SK-N-SH (cell line): ENCODE measurements at regions not wholly inside any gene's neighbourhood (a gene's known extent, or its start where the extent isn't known, plus 50 kb on each side); places are given as distances from the start of the nearest gene placed in this dataset.

Experiments used
- CTCF ChIA-PET: fragments of 300-600, 350-600 bp; formaldehyde crosslinking; extraction: SDS; loops from one replicate; lab custom pipeline; 2021; lab: Yijun Ruan, JAX
- POLR2A ChIA-PET: fragments of 350-600 bp; sonication (Branson Sonifier 250); formaldehyde crosslinking; extraction: SDS; loops from one replicate; lab custom pipeline; 2020; ENCODE audit warnings: antibody characterized with exemption, inconsistent platforms; lab: Yijun Ruan, JAX
- DNase-seq: peaks from one replicate; pipeline ENCODE4 v3.0.0; 2012
- H2AFZ ChIP-seq: fragments of 200-600 bp; sonication (generic); 2 replicates; pipeline ENCODE4 v1.8.1; 2016; ENCODE audit warnings: antibody characterized with exemption, mild to moderate bottlenecking, low read depth
- H3F3A ChIP-seq: fragments of 200-600 bp; sonication (generic); replicated peaks from 2 replicates; pipeline ENCODE3; 2016; ENCODE audit warnings: antibody characterized with exemption, mild to moderate bottlenecking; ENCODE audit not compliant: insufficient read depth
- H3K27ac ChIP-seq, 2 experiments: fragments of 200-500 bp in 1 of 2; fragments of 200-600 bp in 1 of 2; sonication (Bioruptor generic) in 1 of 2; sonication (generic), shearing (Covaris generic) in 1 of 2; 2 replicates each; pipeline versions ENCODE4 v1.5.1 to v1.6.1; 2014 to 2016; ENCODE audit warnings: low read depth in 2 of 2, inconsistent platforms in 1 of 2, low read length in 1 of 2, mild to moderate bottlenecking in 1 of 2, mixed read lengths in 1 of 2
- H3K27me3 ChIP-seq: fragments of 200-600 bp; sonication (generic), shearing (Covaris generic); 2 replicates; pipeline ENCODE4 v1.6.1; 2016; ENCODE audit warnings: mixed run types; ENCODE audit not compliant: insufficient read depth
- H3K36me3 ChIP-seq, 2 experiments: fragments of 200-500 bp in 1 of 2; fragments of 200-600 bp in 1 of 2; sonication (Bioruptor generic) in 1 of 2; sonication (generic) in 1 of 2; replicated peaks in 1 of 2; 2 replicates each; pipeline versions ENCODE3 to v1.5.1; 2014 to 2016; ENCODE audit warnings: low read length in 1 of 2, mild to moderate bottlenecking in 1 of 2; ENCODE audit not compliant: insufficient read depth in 2 of 2, control insufficient read depth in 1 of 2
- H3K4me1 ChIP-seq, 2 experiments: fragments of 200-500 bp in 1 of 2; fragments of 200-600 bp in 1 of 2; sonication (Bioruptor generic) in 1 of 2; sonication (generic), shearing (Covaris generic) in 1 of 2; 2 replicates each; pipeline versions ENCODE4 v1.5.1 to v1.6.1; 2014 to 2016; ENCODE audit warnings: low read depth in 1 of 2, low read length in 1 of 2, mixed run types in 1 of 2; ENCODE audit not compliant: insufficient read depth in 2 of 2, control insufficient read depth in 1 of 2
- H3K4me2 ChIP-seq: fragments of 200-600 bp; sonication (generic), shearing (Covaris generic); 2 replicates; pipeline ENCODE4 v1.6.1; 2017; ENCODE audit warnings: mixed run types
- H3K4me3 ChIP-seq, 2 experiments: fragments of 200-500 bp in 1 of 2; fragments of 200-600 bp in 1 of 2; sonication (Bioruptor generic) in 1 of 2; sonication (generic), shearing (Covaris generic) in 1 of 2; 2 replicates each; pipeline versions ENCODE4 v1.5.1 to v1.8.1; 2014 to 2016; ENCODE audit warnings: low read depth in 2 of 2, inconsistent platforms in 1 of 2, low read length in 1 of 2, mild to moderate bottlenecking in 1 of 2, mixed read lengths in 1 of 2, moderate library complexity in 1 of 2
- H3K79me2 ChIP-seq: fragments of 200-600 bp; sonication (generic); 2 replicates; pipeline ENCODE4 v1.8.1; 2017; ENCODE audit warnings: mild to moderate bottlenecking; ENCODE audit not compliant: insufficient read depth
- H3K9ac ChIP-seq: fragments of 200-600 bp; sonication (generic); 2 replicates; pipeline ENCODE4 v1.6.1; 2017; ENCODE audit warnings: mixed run types
- H3K9me2 ChIP-seq: fragments of 200-600 bp; sonication (generic); 2 replicates; pipeline ENCODE4 v1.6.1; 2017; ENCODE audit warnings: mixed run types
- H3K9me3 ChIP-seq: fragments of 200-600 bp; sonication (generic); 2 replicates; pipeline ENCODE4 v1.6.1; 2017; ENCODE audit warnings: mixed run types, mild to moderate bottlenecking, moderate library complexity
- H4K20me1 ChIP-seq: fragments of 200-600 bp; sonication (generic); 2 replicates; pipeline ENCODE4 v1.6.1; 2017; ENCODE audit warnings: mild to moderate bottlenecking, mixed run types; ENCODE audit not compliant: insufficient read depth
- EP300 ChIP-seq, 2 experiments: IDR thresholded peaks; 2 replicates each; pipeline versions ENCODE4 v1.4.0 to v1.6.1; 2012; ENCODE audit warnings: borderline replicate concordance in 1 of 2, low read depth in 1 of 2, low read length in 1 of 2
- EZH2phosphoT487 ChIP-seq: fragments of 200-600 bp; sonication (generic); IDR thresholded peaks from 2 replicates; pipeline ENCODE4 v1.6.1; 2017; ENCODE audit warnings: low read depth, mixed run types, mild to moderate bottlenecking, antibody characterized with exemption, moderate library complexity, borderline replicate concordance
- FOSL2 ChIP-seq: IDR thresholded peaks from 2 replicates; pipeline ENCODE4 v1.4.0; 2012; ENCODE audit warnings: low read depth, mild to moderate bottlenecking, moderate library complexity, borderline replicate concordance
- GATA2 ChIP-seq: sonication (generic); formaldehyde crosslinking; IDR thresholded peaks from 2 replicates; pipeline ENCODE4 v1.5.0; 2020; ENCODE audit warnings: mild to moderate bottlenecking, missing genetic modification reagents
- JUND ChIP-seq: IDR thresholded peaks from 2 replicates; pipeline ENCODE4 v1.4.0; 2012
- MAX ChIP-seq: IDR thresholded peaks from 2 replicates; pipeline ENCODE4 v1.4.0; 2012; ENCODE audit warnings: low read depth
- MEF2A ChIP-seq: IDR thresholded peaks from 2 replicates; pipeline ENCODE4 v1.4.0; 2012; ENCODE audit warnings: low read depth, borderline replicate concordance
- MXI1 ChIP-seq: IDR thresholded peaks from 2 replicates; pipeline ENCODE4 v1.6.1; 2012; ENCODE audit warnings: mild to moderate bottlenecking, low read depth, low read length, improper control_type of control experiment
- RXRA ChIP-seq: IDR thresholded peaks from 2 replicates; pipeline ENCODE4 v1.4.0; 2012; ENCODE audit warnings: low read depth, mild to moderate bottlenecking, borderline replicate concordance
- SMC3 ChIP-seq: IDR thresholded peaks from 2 replicates; pipeline ENCODE4 v1.6.1; 2012; ENCODE audit warnings: low read depth, low read length, improper control_type of control experiment
- TAF1 ChIP-seq: IDR thresholded peaks from 2 replicates; pipeline ENCODE4 v1.6.1; 2012; ENCODE audit warnings: low read depth, mild to moderate bottlenecking, low read length, moderate library complexity, borderline replicate concordance
- TCF12 ChIP-seq: IDR thresholded peaks from 2 replicates; pipeline ENCODE4 v1.4.0; 2012
- USF2 ChIP-seq: fragments of 150-350 bp; IDR thresholded peaks from 2 replicates; pipeline ENCODE4 v1.6.1; 2017; ENCODE audit warnings: antibody characterized with exemption, low read length, low read depth, borderline replicate concordance
- YY1 ChIP-seq: IDR thresholded peaks from 2 replicates; pipeline ENCODE4 v1.4.0; 2012; ENCODE audit warnings: low read depth, mild to moderate bottlenecking
- ZBTB33 ChIP-seq: IDR thresholded peaks from 2 replicates; pipeline ENCODE4 v1.4.0; 2012; ENCODE audit warnings: low read depth, borderline replicate concordance
- WGBS: methylation state at CpG from one replicate; pipeline ENCODE4 v1.1.6; 2017; ENCODE audit warnings: low lambda C conversion rate; 5-methylcytosine and 5-hydroxymethylcytosine counted together

GRCh38 chr18:4636967-4637366 is 181.9 kb upstream of the DLGAP1 start (continued):
- TF ChIP-seq RXRA (no peak), TCF12 (no peak), SMC3 (no peak)

GRCh38 chr18:4631239-4631638 is 176.1 kb upstream of the DLGAP1 start:
- CTCF ChIA-PET, result interaction anchor here (0.7 kb wide), 2 partner anchors 15 to 563 kb away, joined by 3 read pairs; no protein-coding TSS in a partner anchor
- TF ChIP-seq FOSL2 (no peak), YY1 (no peak), GATA2 (no peak), MEF2A (no peak), JUND (no peak), EP300 (IDR thresholded peaks at IDR 0.05; ENCODE audit: borderline replicate concordance in 1 of 2, low read depth in 1 of 2, low read length in 1 of 2) (no peak), ZBTB33 (no peak), MAX (no peak), USF2 (no peak), MXI1 (no peak), TAF1 (no peak)
- TF ChIP-seq, all 33 proteins: peak for 0
- no peak overlapping the region for H3K27ac ChIP-seq
- H3K36me3 ChIP-seq, result no peaks in the 10 kb centered on the region
- H4K20me1 ChIP-seq, result no peaks in the 10 kb centered on the region
- no peak overlapping the region for H2AFZ ChIP-seq
- POLR2A ChIA-PET, result no interaction called here
- DNase-seq, result no peak
- no peaks in the 10 kb centered on the region for H3K4me1 ChIP-seq
- H3K9ac ChIP-seq, result no peak overlapping the region
- H3K4me3 ChIP-seq, result no peak overlapping the region
- no peaks in the 10 kb centered on the region; the same call in 1 of the 2 replicates for H3K9me3 ChIP-seq
- no peaks in the 10 kb centered on the region for H3F3A ChIP-seq
- no peak overlapping the region for H3K4me2 ChIP-seq
- no peaks in the 10 kb centered on the region for H3K27me3 ChIP-seq
- 27% methylated on average over 5 of the region's 6 CpGs for WGBS
- no peaks in the 10 kb centered on the region for H3K9me2 ChIP-seq
- H3K79me2 ChIP-seq, result no peaks in the 10 kb centered on the region

GRCh38 chr18:4605212-4605611 is 150.1 kb upstream of the DLGAP1 start:
- Histone ChIP-seq H3F3A (no peaks in the 10 kb centered on the region), H3K4me2 (no peak overlapping the region), H3K4me1 (no peaks in the 10 kb centered on the region), H3K36me3 (no peaks in the 10 kb centered on the region), H3K79me2 (no peaks in the 10 kb centered on the region), H3K9me3 (no peaks in the 10 kb centered on the region), H4K20me1 (no peaks in the 10 kb centered on the region), H3K27me3 (no peaks in the 10 kb centered on the region), H3K9ac (no peak overlapping the region), H3K27ac (no peak overlapping the region), H3K9me2 (no peaks in the 10 kb centered on the region), H3K4me3 (no peak overlapping the region), H2AFZ (no peak overlapping the region)
- CTCF ChIA-PET, result no interaction called here
- POLR2A ChIA-PET, result no interaction called here
- 14% methylated on average over 3 of the region's 3 CpGs for WGBS
- TF ChIP-seq EZH2phosphoT487, result no peak
- no peak for DNase-seq
